WTC11 (cell line): ENCODE measurements at regions not wholly inside any gene's neighbourhood (a gene's known extent, or its start where the extent isn't known, plus 50 kb on each side); places are given as distances from the start of the nearest gene placed in this dataset.

Source experiments
- ATAC-seq: fragments of 200-7000 bp; cut with Tn5 transposase; 2 replicates; pipeline ENCODE4 v1.10.0; 2021; ENCODE audit warnings: mild to moderate bottlenecking, moderate library complexity
- CTCF ChIA-PET: fragments of 300-600 bp; sonication (Branson Sonifier 250); formaldehyde crosslinking; loops from one replicate; lab custom pipeline; 2021; ENCODE audit warnings: antibody characterized with exemption; lab: Charles Lee
- POLR2A ChIA-PET: fragments of 350-600 bp; sonication (Branson Sonifier 250); formaldehyde crosslinking; loops from one replicate; lab custom pipeline; 2021; ENCODE audit warnings: antibody characterized with exemption; lab: Charles Lee
- DNase-seq: peaks from one replicate; pipeline ENCODE4 v3.0.0; 2021; ENCODE audit warnings: low spot score
- H3K27ac Mint-ChIP-seq: 2 replicates; pipeline ENCODE4 v1.8.0; 2021; ENCODE audit warnings: mixed read lengths
- H3K27me3 Mint-ChIP-seq: 2 replicates; pipeline ENCODE4 v1.8.0; 2021; ENCODE audit warnings: low read depth, mild to moderate bottlenecking, moderate library complexity, mixed read lengths
- H3K36me3 Mint-ChIP-seq: 2 replicates; pipeline ENCODE4 v1.8.0; 2021; ENCODE audit warnings: mixed read lengths
- H3K4me1 Mint-ChIP-seq: 2 replicates; pipeline ENCODE4 v1.8.0; 2022; ENCODE audit warnings: mixed read lengths
- H3K4me3 Mint-ChIP-seq: 2 replicates; pipeline ENCODE4 v1.8.0; 2021; ENCODE audit warnings: mild to moderate bottlenecking, moderate library complexity, mixed read lengths
- H3K9me3 Mint-ChIP-seq: 2 replicates; pipeline ENCODE4 v1.8.0; 2021; ENCODE audit warnings: mixed read lengths
- AR ChIP-seq: fragments of 250-450 bp; sonication (Bioruptor Pico); IDR thresholded peaks from 2 replicates; pipeline ENCODE4 v1.9.0; 2021; ENCODE audit warnings: mild to moderate bottlenecking
- CDX4 ChIP-seq: fragments of 250-450 bp; sonication (Bioruptor Pico); IDR thresholded peaks from 2 replicates; pipeline ENCODE4 v1.9.0; 2021; ENCODE audit warnings: moderate library complexity, mild to moderate bottlenecking, inconsistent platforms, borderline replicate concordance
- E2F4 ChIP-seq: sonication (generic); formaldehyde crosslinking; IDR thresholded peaks from 2 replicates; pipeline ENCODE4 v1.8.1; 2022; ENCODE audit warnings: low read depth, mild to moderate bottlenecking, moderate library complexity, missing genetic modification reagents, borderline replicate concordance
- GRHL2 ChIP-seq: fragments of 250-450 bp; sonication (Bioruptor Pico); IDR thresholded peaks from 2 replicates; pipeline ENCODE4 v1.8.0; 2022; ENCODE audit warnings: mild to moderate bottlenecking, moderate library complexity; ENCODE audit not compliant: insufficient replicate concordance, severe bottlenecking
- GTF2I ChIP-seq: fragments of 250-450 bp; sonication (Bioruptor Pico); conservative IDR thresholded peaks from 2 replicates; pipeline ENCODE4 v1.4.0; 2021; ENCODE audit warnings: mild to moderate bottlenecking
- KAT7 ChIP-seq: sonication (generic); formaldehyde crosslinking; IDR thresholded peaks from 2 replicates; pipeline ENCODE4 v1.8.1; 2023; ENCODE audit warnings: missing genetic modification reagents, mild to moderate bottlenecking, borderline replicate concordance
- MAX ChIP-seq: sonication (generic); formaldehyde crosslinking; IDR thresholded peaks from 2 replicates; pipeline ENCODE4 v1.8.0; 2022; ENCODE audit warnings: mild to moderate bottlenecking, missing genetic modification reagents
- MYBL2 ChIP-seq: sonication (generic); formaldehyde crosslinking; IDR thresholded peaks from 2 replicates; pipeline ENCODE4 v1.8.1; 2023; ENCODE audit warnings: mild to moderate bottlenecking, moderate library complexity, missing genetic modification reagents
- NR3C1 ChIP-seq: sonication (generic); formaldehyde crosslinking; conservative IDR thresholded peaks from 2 replicates; pipeline ENCODE4 v1.8.1; 2023; ENCODE audit warnings: low read depth, mild to moderate bottlenecking, missing genetic modification reagents
- PRRX2 ChIP-seq: fragments of 250-450 bp; sonication (Bioruptor Pico); IDR thresholded peaks from 2 replicates; pipeline ENCODE4 v1.8.0; 2021; ENCODE audit warnings: mild to moderate bottlenecking
- STAT6 ChIP-seq: sonication (generic); formaldehyde crosslinking; conservative IDR thresholded peaks from 2 replicates; pipeline ENCODE4 v1.8.1; 2023; ENCODE audit warnings: mild to moderate bottlenecking, low read depth, missing genetic modification reagents, moderate library complexity
- TEAD4 ChIP-seq: sonication (generic); formaldehyde crosslinking; IDR thresholded peaks from 2 replicates; pipeline ENCODE4 v1.8.0; 2022; ENCODE audit warnings: mild to moderate bottlenecking, missing genetic modification reagents
- ZNF281 ChIP-seq: sonication (generic); formaldehyde crosslinking; IDR thresholded peaks from 2 replicates; pipeline ENCODE4 v1.8.0; 2023; ENCODE audit warnings: mild to moderate bottlenecking, missing genetic modification reagents
- ZNF317 ChIP-seq: sonication (generic); formaldehyde crosslinking; IDR thresholded peaks from 2 replicates; pipeline ENCODE4 v1.8.1; 2023; ENCODE audit warnings: low read depth, mild to moderate bottlenecking, moderate library complexity, missing genetic modification reagents, borderline replicate concordance
- ZNF532 ChIP-seq: fragments of 250-450 bp; sonication (Bioruptor Pico); IDR thresholded peaks from 2 replicates; pipeline ENCODE4 v1.9.0; 2021; ENCODE audit warnings: mild to moderate bottlenecking, borderline replicate concordance

GRCh38 chr5:133850811-133851210 lies 117.6 kb downstream of the C5orf15 start:
- ATAC-seq = no peak
- DNase-seq = no peak
- H3K9me3 Mint-ChIP-seq = peaks cover 16% of the 10 kb centered on the region

GRCh38 chr5:133849116-133849515 lies 119.3 kb downstream of the C5orf15 start:
- CTCF ChIA-PET = no interaction called here
- DNase-seq (no peak), ATAC-seq (no peak)
- TF ChIP-seq AR (CRISPR knock-in tag) (no peak), ZNF281 (CRISPR knock-in tag) (no peak), GTF2I (no peak), MYBL2 (CRISPR knock-in tag) (no peak), CDX4 (CRISPR knock-in tag) (no peak), GRHL2 (CRISPR knock-in tag) (no peak), ZNF532 (CRISPR knock-in tag) (no peak), PRRX2 (no peak), ZNF317 (CRISPR knock-in tag) (no peak), MAX (CRISPR knock-in tag) (no peak)
- Mint-ChIP-seq H3K27me3 (no peaks in the 10 kb centered on the region), H3K4me1 (0 out of 2 replicates have a peak, but pooled peaks cover 4% of the 10 kb centered on the region), H3K27ac (no peak overlapping the region), H3K36me3 (no peaks in the 10 kb centered on the region), H3K4me3 (no peak overlapping the region), H3K9me3 (peaks cover 11% of the 10 kb centered on the region)
- POLR2A ChIA-PET = no interaction called here

More at GRCh38 chr5:133850811-133851210, 117.6 kb downstream of the C5orf15 start:
- TF ChIP-seq E2F4 (CRISPR knock-in tag) (no peak), TEAD4 (CRISPR knock-in tag) (no peak), STAT6 (no peak), NR3C1 (CRISPR knock-in tag) (no peak), KAT7 (no peak)
- TF ChIP-seq, all 79 proteins: peak for 0
- ChIA-PET CTCF (interaction anchor here (0.7 kb wide), 1 partner anchor 19 kb away, joined by 3 read pairs; no protein-coding TSS in a partner anchor), POLR2A (no interaction called here)
- no peaks in the 10 kb centered on the region for H3K36me3 Mint-ChIP-seq
- H3K4me3 Mint-ChIP-seq = no peak overlapping the region
- 0 out of 2 replicates have a peak, but pooled peaks cover 6% of the 10 kb centered on the region for H3K4me1 Mint-ChIP-seq
- H3K27ac Mint-ChIP-seq = no peak overlapping the region
- no peaks in the 10 kb centered on the region for H3K27me3 Mint-ChIP-seq
